ENCODE measurements at regions not wholly inside any gene's neighbourhood (a gene's known extent, or its start where the extent isn't known, plus 50 kb on each side); places are given as distances from the start of the nearest gene placed in this dataset.
"Not testable (repeated sequence)": the region's sequence is repeated elsewhere in the genome, so short reads cannot be mapped to it uniquely, and the experiment has no call there.

GRCh38 chr4:9505341-9505740, 61.1 kb downstream of the DEFB131A start:
- not testable (repeated sequence) for DNase-seq (ENCODE audit: low read depth in 3 of 3)

GRCh38 chr4:9506672-9507071, 62.5 kb downstream of the DEFB131A start:
- not testable (repeated sequence) for DNase-seq (ENCODE audit: low read depth in 3 of 3)

GRCh38 chr4:9512941-9513340, 68.7 kb downstream of the DEFB131A start:
- not testable (repeated sequence) for DNase-seq (ENCODE audit: low read depth in 3 of 3)

- not testable (repeated sequence) for DNase-seq (ENCODE audit: low read depth in 3 of 3)
Observed at GRCh38 chr4:9519631-9520030, 75.4 kb downstream of the DEFB131A start.

- not testable (repeated sequence) for DNase-seq (ENCODE audit: low read depth in 3 of 3)
Observed at GRCh38 chr4:9522903-9523302, 78.7 kb downstream of the DEFB131A start.

- not testable (repeated sequence) for DNase-seq (ENCODE audit: low read depth in 3 of 3)
Observed at GRCh38 chr4:9524406-9524805, 80.2 kb downstream of the DEFB131A start.

GRCh38 chr4:9532134-9532862, 88.1 kb downstream of the DEFB131A start:
- peak; percentile 19 to 70 (median 49) for DNase-seq (ENCODE audit: low read depth in 3 of 3)

GRCh38 chr4:9532863-9533192, 88.6 kb downstream of the DEFB131A start:
- DNase-seq (ENCODE audit: low read depth in 3 of 3): not testable (repeated sequence)

- DNase-seq (ENCODE audit: low read depth in 3 of 3): not testable (repeated sequence)
Observed at GRCh38 chr4:9537101-9537500, 92.9 kb downstream of the DEFB131A start.

GRCh38 chr4:9539939-9540520, 95.8 kb downstream of the DEFB131A start:
- not testable (repeated sequence) for DNase-seq (ENCODE audit: low read depth in 3 of 3)

GRCh38 chr4:9541388-9541915, 97.2 kb downstream of the DEFB131A start:
- DNase-seq (ENCODE audit: low read depth in 3 of 3): not testable (repeated sequence)

- DNase-seq (ENCODE audit: low read depth in 3 of 3): not testable (repeated sequence)
Observed at GRCh38 chr4:9544851-9545250, 100.6 kb downstream of the DEFB131A start.

- DNase-seq (ENCODE audit: low read depth in 3 of 3): not testable (repeated sequence)
Observed at GRCh38 chr4:9547470-9547869, 103.3 kb downstream of the DEFB131A start.

GRCh38 chr4:9556076-9556475, 111.9 kb downstream of the DEFB131A start:
- DNase-seq (ENCODE audit: low read depth in 3 of 3): not testable (repeated sequence)

GRCh38 chr4:9577869-9578268, 133.7 kb downstream of the DEFB131A start:
- DNase-seq (ENCODE audit: low read depth in 3 of 3): not testable (repeated sequence)

GRCh38 chr4:9582880-9583279, 138.7 kb downstream of the DEFB131A start:
- not testable (repeated sequence) for DNase-seq (ENCODE audit: low read depth in 3 of 3)

- DNase-seq (ENCODE audit: low read depth in 3 of 3): no peak
Observed at GRCh38 chr4:9592010-9592409, 147.8 kb downstream of the DEFB131A start.

GRCh38 chr4:9594948-9595347, 150.7 kb downstream of the DEFB131A start:
- DNase-seq (ENCODE audit: low read depth in 3 of 3): no peak

GRCh38 chr4:9595531-9595930, 151.3 kb downstream of the DEFB131A start:
- DNase-seq (ENCODE audit: low read depth in 3 of 3): not testable (repeated sequence)

- no peak for DNase-seq (ENCODE audit: low read depth in 3 of 3)
Observed at GRCh38 chr4:9599266-9599665, 155.1 kb downstream of the DEFB131A start.

GRCh38 chr4:9600246-9600645, 156.0 kb downstream of the DEFB131A start:
- DNase-seq (ENCODE audit: low read depth in 3 of 3): no peak

GRCh38 chr4:9602389-9602914, 158.2 kb downstream of the DEFB131A start:
- DNase-seq (ENCODE audit: low read depth in 3 of 3): no peak

Measured in stimulated activated CD4-positive, alpha-beta T cell treated with anti-CD3 and anti-CD28 coated beads, TNF-alpha, amount 100 ng/mL, for 24 hours (primary cell).